Gastroesophageal sphincter (tissue), 4 donors: ENCODE measurements at regions not wholly inside any gene's neighbourhood (a gene's known extent, or its start where the extent isn't known, plus 50 kb on each side); places are given as distances from the start of the nearest gene placed in this dataset.
"Not testable (repeated sequence)": the region's sequence is repeated elsewhere in the genome, so short reads cannot be mapped to it uniquely, and the experiment has no call there.

Source experiments
- ATAC-seq: fragments of 150-250 bp; one replicate; pipeline ENCODE4 v1.9.1; 2016; ENCODE audit warnings: mild to moderate bottlenecking, moderate library complexity
- H3K27ac ChIP-seq, 4 donors: fragments of 200-600 bp; sonication (generic) in 3 of 4; 1 replicate in 3 of 4; 2 replicates in 1 of 4; pipeline ENCODE4 v1.5.1; 2016 to 2019
- H3K27me3 ChIP-seq: fragments of 200-600 bp; sonication (generic); one replicate; pipeline ENCODE4 v1.5.1; 2019
- H3K36me3 ChIP-seq, 2 donors: fragments of 200-600 bp; sonication (generic); one replicate each; pipeline ENCODE4 v1.5.1; 2019; ENCODE audit warnings: control low read depth in 1 of 2
- H3K4me1 ChIP-seq, 3 donors: fragments of 200-600 bp; sonication (generic); 1 replicate in 2 of 3; 2 replicates in 1 of 3; pipeline ENCODE4 v1.5.1; 2016 to 2019; ENCODE audit warnings: control low read depth in 2 of 3
- H3K4me3 ChIP-seq, 2 donors: fragments of 200-600 bp; sonication (generic); one replicate each; pipeline ENCODE4 v1.5.1; 2019; ENCODE audit warnings: mild to moderate bottlenecking in 1 of 2, moderate library complexity in 1 of 2
- H3K9me3 ChIP-seq, 3 donors: fragments of 200-600 bp; sonication (generic); one replicate each; pipeline ENCODE4 v1.5.1; 2017 to 2019; ENCODE audit warnings: control low read depth in 2 of 3
- EP300 ChIP-seq: sonication (generic); formaldehyde crosslinking; IDR thresholded peaks from one replicate; pipeline ENCODE4 v1.6.1; 2017; ENCODE audit warnings: antibody characterized with exemption, mild to moderate bottlenecking
- POLR2A ChIP-seq, 2 donors: fragments of 450-650 bp; IDR thresholded peaks; one replicate each; pipeline ENCODE4 v1.6.1; 2017; ENCODE audit warnings: antibody characterized with exemption in 2 of 2, mild to moderate bottlenecking in 2 of 2, moderate library complexity in 1 of 2
- POLR2AphosphoS5 ChIP-seq: sonication (generic); formaldehyde crosslinking; IDR thresholded peaks from one replicate; pipeline ENCODE4 v1.6.1; 2017; ENCODE audit warnings: antibody characterized with exemption
- WGBS, 2 donors: methylation state at CpG; one replicate each; pipeline ENCODE4 v1.1.5; 2018; ENCODE audit warnings: low coverage in 1 of 2; 5-methylcytosine and 5-hydroxymethylcytosine counted together
- TF ChIP-seq, protein P1 (sequence below), 4 experiments: fragments of 200-600 bp in 2 of 4; fragments of 450-650 bp in 2 of 4; sonication (generic) in 1 of 4; IDR thresholded peaks; one replicate each; pipeline ENCODE4 v1.5.1; 2017 to 2019; ENCODE audit warnings: antibody characterized with exemption in 4 of 4, mild to moderate bottlenecking in 2 of 4, moderate library complexity in 2 of 4

GRCh38 chr6:76516924-76517323, 444.5 kb upstream of the IMPG1 start:
- TF ChIP-seq, protein P1, sequence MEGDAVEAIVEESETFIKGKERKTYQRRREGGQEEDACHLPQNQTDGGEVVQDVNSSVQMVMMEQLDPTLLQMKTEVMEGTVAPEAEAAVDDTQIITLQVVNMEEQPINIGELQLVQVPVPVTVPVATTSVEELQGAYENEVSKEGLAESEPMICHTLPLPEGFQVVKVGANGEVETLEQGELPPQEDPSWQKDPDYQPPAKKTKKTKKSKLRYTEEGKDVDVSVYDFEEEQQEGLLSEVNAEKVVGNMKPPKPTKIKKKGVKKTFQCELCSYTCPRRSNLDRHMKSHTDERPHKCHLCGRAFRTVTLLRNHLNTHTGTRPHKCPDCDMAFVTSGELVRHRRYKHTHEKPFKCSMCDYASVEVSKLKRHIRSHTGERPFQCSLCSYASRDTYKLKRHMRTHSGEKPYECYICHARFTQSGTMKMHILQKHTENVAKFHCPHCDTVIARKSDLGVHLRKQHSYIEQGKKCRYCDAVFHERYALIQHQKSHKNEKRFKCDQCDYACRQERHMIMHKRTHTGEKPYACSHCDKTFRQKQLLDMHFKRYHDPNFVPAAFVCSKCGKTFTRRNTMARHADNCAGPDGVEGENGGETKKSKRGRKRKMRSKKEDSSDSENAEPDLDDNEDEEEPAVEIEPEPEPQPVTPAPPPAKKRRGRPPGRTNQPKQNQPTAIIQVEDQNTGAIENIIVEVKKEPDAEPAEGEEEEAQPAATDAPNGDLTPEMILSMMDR (IDR thresholded peaks at IDR 0.05) = no peak
- TF ChIP-seq POLR2AphosphoS5 (no peak), POLR2A (IDR thresholded peaks at IDR 0.05) (no peak)
- Histone ChIP-seq H3K27ac (no peak overlapping the region), H3K36me3 (no peaks in the 10 kb centered on the region), H3K4me3 (no peak overlapping the region), H3K27me3 (no peaks in the 10 kb centered on the region), H3K4me1 (no peaks in the 10 kb centered on the region), H3K9me3 (peaks cover 0 to 11% (median 0%) of the 10 kb centered on the region in 3 donors)
- 74 to 76% methylated on average over 3 of the region's 4 CpGs for WGBS, 2 donors
- ATAC-seq = no peak

DNA sequence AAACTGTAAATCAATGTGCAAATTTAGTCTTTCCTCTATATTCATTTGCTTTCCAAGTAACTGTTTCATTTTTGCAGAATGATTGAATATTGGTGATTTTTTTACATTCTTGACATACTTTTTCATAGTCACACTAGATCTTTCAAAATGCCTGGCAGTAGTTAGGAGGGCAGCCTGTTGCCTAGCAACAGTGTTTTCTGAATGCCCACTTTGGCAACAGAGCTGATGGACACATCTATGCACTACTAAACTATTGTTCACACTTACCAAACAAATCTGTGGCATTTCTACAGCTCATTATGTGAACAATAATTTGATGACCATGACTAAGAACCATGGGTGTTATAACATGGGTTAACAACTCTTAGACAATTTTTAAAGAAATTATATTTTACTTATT, 438.0 kb upstream of the IMPG1 start:
- no peaks in the 10 kb centered on the region for H3K27me3 ChIP-seq
- H3K27ac ChIP-seq = no peak overlapping the region
- no peaks in the 10 kb centered on the region for H3K4me1 ChIP-seq
- no peak overlapping the region for H3K4me3 ChIP-seq
- H3K36me3 ChIP-seq = no peaks in the 10 kb centered on the region
- ATAC-seq = no peak
- no peaks in the 10 kb centered on the region for H3K9me3 ChIP-seq
- TF ChIP-seq POLR2AphosphoS5 (no peak), EP300 (no peak), POLR2A (IDR thresholded peaks at IDR 0.05) (no peak)
- TF ChIP-seq, protein P1 (IDR thresholded peaks at IDR 0.05) = no peak

DNA sequence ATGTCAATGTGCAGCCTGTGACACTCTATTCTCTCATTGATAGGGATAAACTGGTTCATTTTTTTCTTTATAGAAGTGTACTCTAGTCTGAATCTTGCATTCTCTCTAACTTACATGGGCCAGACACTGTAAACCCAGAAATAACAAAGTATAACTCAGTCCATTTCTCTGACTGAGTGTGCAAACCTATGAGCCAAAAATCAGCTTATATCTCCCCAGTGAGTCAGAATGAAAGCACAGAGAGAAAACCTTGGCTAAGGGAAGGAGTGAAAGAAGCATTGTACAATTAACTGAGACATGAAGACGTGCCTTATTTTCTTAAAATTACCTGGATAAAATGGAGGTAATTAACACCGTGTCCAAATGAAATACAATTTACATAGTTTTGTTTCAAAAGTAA, 436.9 kb upstream of the IMPG1 start:
- H3K9me3 ChIP-seq = no peaks in the 10 kb centered on the region
- no peak overlapping the region for H3K27ac ChIP-seq
- H3K27me3 ChIP-seq = no peaks in the 10 kb centered on the region
- WGBS, 2 donors = 63 to 70% methylated on average over 2 of the region's 2 CpGs
- no peaks in the 10 kb centered on the region for H3K4me1 ChIP-seq
- H3K36me3 ChIP-seq = no peaks in the 10 kb centered on the region
- ATAC-seq = no peak
- TF ChIP-seq, protein P1 (IDR thresholded peaks at IDR 0.05) = no peak
- no peak for TF ChIP-seq POLR2A (IDR thresholded peaks at IDR 0.05)
- no peak for TF ChIP-seq EP300
- TF ChIP-seq POLR2AphosphoS5 = no peak
- H3K4me3 ChIP-seq = no peak overlapping the region

GRCh38 chr6:76506808-76507207, 434.3 kb upstream of the IMPG1 start:
- 20 to 50% methylated on average over 1 of the region's 1 CpG for WGBS, 2 donors
- ATAC-seq = no peak
- TF ChIP-seq POLR2AphosphoS5 (no peak), EP300 (no peak), POLR2A (IDR thresholded peaks at IDR 0.05) (no peak)
- TF ChIP-seq, protein P1 (IDR thresholded peaks at IDR 0.05) = no peak
- Histone ChIP-seq H3K27ac (no peak overlapping the region), H3K9me3 (no peaks in the 10 kb centered on the region), H3K4me1 (no peaks in the 10 kb centered on the region), H3K36me3 (no peaks in the 10 kb centered on the region), H3K27me3 (no peaks in the 10 kb centered on the region), H3K4me3 (no peak overlapping the region)

GRCh38 chr6:76495909-76496308, 423.4 kb upstream of the IMPG1 start:
- TF ChIP-seq POLR2AphosphoS5 (no peak), POLR2A (IDR thresholded peaks at IDR 0.05) (no peak), EP300 (no peak)
- TF ChIP-seq, protein P1 (IDR thresholded peaks at IDR 0.05) = no peak
- 79 to 94% methylated on average over 2 of the region's 2 CpGs for WGBS, 2 donors
- no peaks in the 10 kb centered on the region for H3K27me3 ChIP-seq

GRCh38 chr6:76491376-76491775, 418.9 kb upstream of the IMPG1 start:
- H3K27ac ChIP-seq, H3K4me3 ChIP-seq, H3K36me3 ChIP-seq, H3K4me1 ChIP-seq, H3K27me3 ChIP-seq, ATAC-seq: not testable (repeated sequence)
- peaks cover 0 to 19% (median 0%) of the 10 kb centered on the region in 3 donors for H3K9me3 ChIP-seq
- WGBS, 2 donors = 75 to 95% methylated on average over 2 to 3 of the region's 3 CpGs

More at GRCh38 chr6:76495909-76496308, 423.4 kb upstream of the IMPG1 start:
- no peak overlapping the region for H3K27ac ChIP-seq
- H3K4me3 ChIP-seq = no peak overlapping the region
- H3K4me1 ChIP-seq = no peaks in the 10 kb centered on the region
- no peaks in the 10 kb centered on the region for H3K36me3 ChIP-seq
- peaks cover 0 to 19% (median 0%) of the 10 kb centered on the region in 3 donors for H3K9me3 ChIP-seq
- no peak for ATAC-seq
